ENCODE measurements at regions not wholly inside any gene's neighbourhood (a gene's known extent, or its start where the extent isn't known, plus 50 kb on each side); places are given as distances from the start of the nearest gene placed in this dataset.
"Not testable (repeated sequence)": the region's sequence is repeated elsewhere in the genome, so short reads cannot be mapped to it uniquely, and the experiment has no call there.

GRCh38 chr2:122539311-122539710 lies 783.9 kb downstream of the TSN start:
- Mint-ChIP-seq H3K36me3 (no peaks in the 10 kb centered on the region), H3K27me3 (no peaks in the 10 kb centered on the region), H3K9me3 (ENCODE audit: low read depth) (peaks cover 3% of the 10 kb centered on the region), H3K4me3 (no peak overlapping the region), H3K4me1 (no peaks in the 10 kb centered on the region), H3K27ac (no peak overlapping the region)
- CTCF ChIA-PET: no interaction called here
- ATAC-seq (no peak), DNase-seq (no peak)

GRCh38 chr2:122539920-122540319 lies 784.5 kb downstream of the TSN start:
- CTCF ChIA-PET: no interaction called here
- H3K27ac Mint-ChIP-seq: no peak overlapping the region
- H3K27me3 Mint-ChIP-seq: no peaks in the 10 kb centered on the region
- no peak overlapping the region for H3K4me3 Mint-ChIP-seq
- no peaks in the 10 kb centered on the region for H3K36me3 Mint-ChIP-seq
- DNase-seq (no peak), ATAC-seq (no peak)
- no peaks in the 10 kb centered on the region for H3K4me1 Mint-ChIP-seq
- peaks cover 3% of the 10 kb centered on the region for H3K9me3 Mint-ChIP-seq (ENCODE audit: low read depth)

- ATAC-seq (no peak), DNase-seq (no peak)
- Mint-ChIP-seq H3K4me1 (no peaks in the 10 kb centered on the region), H3K36me3 (no peaks in the 10 kb centered on the region), H3K27me3 (no peaks in the 10 kb centered on the region), H3K9me3 (ENCODE audit: low read depth) (peaks cover 3% of the 10 kb centered on the region), H3K4me3 (no peak overlapping the region), H3K27ac (no peak overlapping the region)
- CTCF ChIA-PET: no interaction called here
Observed at GRCh38 chr2:122542236-122542635, 786.8 kb downstream of the TSN start.

GRCh38 chr2:122542646-122543045 lies 787.2 kb downstream of the TSN start:
- no peak overlapping the region for H3K27ac Mint-ChIP-seq
- H3K4me3 Mint-ChIP-seq: no peak overlapping the region
- H3K27me3 Mint-ChIP-seq: no peaks in the 10 kb centered on the region
- ATAC-seq (no peak), DNase-seq (no peak)
- CTCF ChIA-PET: no interaction called here
- H3K36me3 Mint-ChIP-seq: no peaks in the 10 kb centered on the region
- peaks cover 3% of the 10 kb centered on the region for H3K9me3 Mint-ChIP-seq (ENCODE audit: low read depth)
- H3K4me1 Mint-ChIP-seq: no peaks in the 10 kb centered on the region

GRCh38 chr2:122543815-122544214 lies 788.4 kb downstream of the TSN start:
- Mint-ChIP-seq H3K27ac (no peak overlapping the region), H3K36me3 (no peaks in the 10 kb centered on the region), H3K4me1 (no peaks in the 10 kb centered on the region), H3K4me3 (no peak overlapping the region), H3K9me3 (ENCODE audit: low read depth) (peaks cover 4% of the 10 kb centered on the region), H3K27me3 (no peaks in the 10 kb centered on the region)
- ATAC-seq (no peak), DNase-seq (no peak)
- CTCF ChIA-PET: no interaction called here

GRCh38 chr2:122545821-122546220 lies 790.4 kb downstream of the TSN start:
- Mint-ChIP-seq H3K36me3 (no peaks in the 10 kb centered on the region), H3K9me3 (ENCODE audit: low read depth) (peaks cover 14% of the 10 kb centered on the region), H3K4me1 (no peaks in the 10 kb centered on the region), H3K4me3 (no peak overlapping the region), H3K27me3 (no peaks in the 10 kb centered on the region), H3K27ac (no peak overlapping the region)
- ATAC-seq (no peak), DNase-seq (no peak)
- CTCF ChIA-PET: no interaction called here

- H3K27ac Mint-ChIP-seq: no peak overlapping the region
- no peak overlapping the region for H3K4me3 Mint-ChIP-seq
- H3K9me3 Mint-ChIP-seq (ENCODE audit: low read depth): peaks cover 2% of the 10 kb centered on the region
- CTCF ChIA-PET: no interaction called here
- H3K27me3 Mint-ChIP-seq: no peaks in the 10 kb centered on the region
- H3K4me1 Mint-ChIP-seq: no peaks in the 10 kb centered on the region
- ATAC-seq: no peak
- DNase-seq: no peak
- no peaks in the 10 kb centered on the region for H3K36me3 Mint-ChIP-seq
Observed at GRCh38 chr2:122562775-122563174, 807.3 kb downstream of the TSN start.

GRCh38 chr2:122563781-122564180 lies 808.3 kb downstream of the TSN start:
- ATAC-seq: no peak

GRCh38 chr2:122564843-122565242 lies 809.4 kb downstream of the TSN start:
- no peak for DNase-seq
- CTCF ChIA-PET: interaction anchor here (1.1 kb wide), 1 partner anchor 29 kb away, joined by 3 read pairs; no protein-coding TSS in a partner anchor

More at GRCh38 chr2:122563781-122564180, 808.3 kb downstream of the TSN start:
- H3K27me3 Mint-ChIP-seq: no peaks in the 10 kb centered on the region
- H3K9me3 Mint-ChIP-seq (ENCODE audit: low read depth): peaks cover 2% of the 10 kb centered on the region
- no peaks in the 10 kb centered on the region for H3K4me1 Mint-ChIP-seq
- H3K4me3 Mint-ChIP-seq: no peak overlapping the region
- CTCF ChIA-PET: no interaction called here
- no peaks in the 10 kb centered on the region for H3K36me3 Mint-ChIP-seq
- H3K27ac Mint-ChIP-seq: no peak overlapping the region
- DNase-seq: no peak

GRCh38 chr2:122565364-122565763 lies 809.9 kb downstream of the TSN start:
- Mint-ChIP-seq H3K27ac (no peak overlapping the region), H3K4me1 (no peaks in the 10 kb centered on the region)
- no peak for ATAC-seq

More at GRCh38 chr2:122564843-122565242, 809.4 kb downstream of the TSN start:
- Mint-ChIP-seq H3K4me3 (no peak overlapping the region), H3K36me3 (no peaks in the 10 kb centered on the region), H3K4me1 (no peaks in the 10 kb centered on the region), H3K27ac (no peak overlapping the region), H3K27me3 (no peaks in the 10 kb centered on the region), H3K9me3 (ENCODE audit: low read depth) (peaks cover 2% of the 10 kb centered on the region)
- ATAC-seq: no peak

GRCh38 chr2:122570641-122571040 lies 815.2 kb downstream of the TSN start:
- Mint-ChIP-seq H3K27me3 (no peaks in the 10 kb centered on the region), H3K4me1 (no peaks in the 10 kb centered on the region), H3K36me3 (no peaks in the 10 kb centered on the region), H3K27ac (no peak overlapping the region), H3K4me3 (no peak overlapping the region), H3K9me3 (ENCODE audit: low read depth) (no peaks in the 10 kb centered on the region)
- CTCF ChIA-PET: no interaction called here
- no peak for ATAC-seq
- no peak for DNase-seq

More at GRCh38 chr2:122565364-122565763, 809.9 kb downstream of the TSN start:
- Mint-ChIP-seq H3K36me3 (no peaks in the 10 kb centered on the region), H3K9me3 (ENCODE audit: low read depth) (no peaks in the 10 kb centered on the region), H3K27me3 (no peaks in the 10 kb centered on the region), H3K4me3 (no peak overlapping the region)
- DNase-seq: no peak
- CTCF ChIA-PET: interaction anchor here (1.1 kb wide), 1 partner anchor 30 kb away, joined by 3 read pairs; no protein-coding TSS in a partner anchor

- CTCF ChIA-PET; ATAC-seq; DNase-seq; H3K4me1 Mint-ChIP-seq; H3K27ac Mint-ChIP-seq; H3K9me3 Mint-ChIP-seq (ENCODE audit: low read depth); H3K4me3 Mint-ChIP-seq; H3K36me3 Mint-ChIP-seq; H3K27me3 Mint-ChIP-seq: not testable (repeated sequence)
Observed at GRCh38 chr2:122571471-122571870, 816.0 kb downstream of the TSN start.

- ATAC-seq (no peak), DNase-seq (no peak)
- CTCF ChIA-PET: no interaction called here
- Mint-ChIP-seq H3K4me1 (no peaks in the 10 kb centered on the region), H3K27me3 (no peaks in the 10 kb centered on the region), H3K27ac (no peak overlapping the region), H3K36me3 (no peaks in the 10 kb centered on the region), H3K4me3 (no peak overlapping the region), H3K9me3 (ENCODE audit: low read depth) (no peaks in the 10 kb centered on the region)
Observed at GRCh38 chr2:122575076-122575475, 819.6 kb downstream of the TSN start.

- DNase-seq: no peak
- Mint-ChIP-seq H3K9me3 (ENCODE audit: low read depth) (peaks cover 6% of the 10 kb centered on the region), H3K4me3 (no peak overlapping the region), H3K36me3 (no peaks in the 10 kb centered on the region), H3K27me3 (no peaks in the 10 kb centered on the region), H3K27ac (no peak overlapping the region), H3K4me1 (no peaks in the 10 kb centered on the region)
- no peak for ATAC-seq
- CTCF ChIA-PET: no interaction called here
Observed at GRCh38 chr2:122583159-122583917, 827.9 kb downstream of the TSN start.
